HG03175 (cell line): ENCODE measurements at regions not wholly inside any gene's neighbourhood (a gene's known extent, or its start where the extent isn't known, plus 50 kb on each side); places are given as distances from the start of the nearest gene placed in this dataset.

ENCODE experiments used
- ATAC-seq: cut with Tn5 transposase; IDR thresholded peaks from one replicate; pipeline ENCODE4 v1.9.1; 2021; ENCODE audit warnings: mild to moderate bottlenecking, moderate library complexity; ENCODE audit not compliant: unreplicated experiment

DNA sequence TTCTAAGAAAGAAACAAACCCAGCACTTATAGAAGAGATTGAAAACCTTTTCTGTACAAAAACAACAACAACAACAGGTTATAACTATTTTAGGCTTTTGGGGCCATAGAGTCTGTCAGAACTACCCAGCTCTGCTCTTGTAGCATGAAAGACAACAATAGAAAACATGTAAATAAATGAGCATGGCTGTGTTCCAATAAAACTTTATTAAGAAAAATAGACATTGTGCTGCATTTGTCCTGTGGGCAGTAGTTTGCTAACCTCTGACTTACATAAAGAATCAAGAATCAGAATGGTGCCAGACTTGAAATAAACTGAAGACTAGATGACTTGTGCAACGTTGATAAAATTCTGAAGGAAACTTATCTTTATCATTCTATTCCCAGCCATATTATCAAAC lies 617.5 kb downstream of the DIAPH3 start:
- ATAC-seq, result no peak

DNA sequence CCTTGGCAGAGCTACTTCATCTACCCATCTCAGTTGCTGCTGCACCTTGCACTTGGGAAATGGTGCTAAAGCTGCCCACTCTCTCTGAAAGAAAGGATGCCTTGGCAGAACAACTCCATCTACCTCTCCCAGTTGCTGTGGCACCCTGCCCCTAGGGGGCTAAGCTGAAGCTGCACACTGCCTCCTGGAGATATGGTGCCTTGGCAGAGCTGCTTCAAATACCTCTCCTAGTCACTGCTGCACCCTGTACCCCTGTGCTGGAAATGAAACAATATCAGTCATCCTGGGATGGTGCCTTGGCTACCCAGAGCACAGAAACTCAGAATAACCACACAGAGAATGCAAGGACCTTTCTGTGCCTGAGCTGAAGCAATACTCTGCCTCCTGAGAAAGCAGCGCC lies 615.8 kb downstream of the DIAPH3 start:
- ATAC-seq, result no peak

GRCh38 chr13:59562924-59563323 lies 600.8 kb downstream of the DIAPH3 start:
- ATAC-seq, result no peak

- no peak for ATAC-seq
These were observed 597.2 kb downstream of the DIAPH3 start for GRCh38 chr13:59566561-59566960.

DNA sequence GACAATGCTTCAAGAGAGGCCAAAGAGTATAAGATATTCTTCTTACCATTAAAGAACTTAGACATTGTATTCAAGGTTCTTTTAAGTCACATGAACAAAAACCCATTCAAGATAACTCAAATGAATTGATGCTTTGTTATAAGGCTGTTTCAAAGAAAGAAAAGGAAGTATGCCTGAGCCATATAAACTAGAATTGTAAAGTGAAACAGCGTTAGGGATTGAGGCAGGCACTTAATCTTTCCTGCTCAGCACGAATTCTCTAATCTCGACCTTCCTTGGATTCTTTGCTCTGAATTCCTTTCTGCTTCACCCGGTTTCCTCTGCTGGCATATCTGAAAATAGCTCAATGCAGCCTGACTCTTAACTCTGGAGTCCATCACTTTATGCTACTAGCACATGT lies 595.4 kb downstream of the DIAPH3 start:
- no peak for ATAC-seq

GRCh38 chr13:59570204-59570603 lies 593.5 kb downstream of the DIAPH3 start:
- ATAC-seq, result no peak

DNA sequence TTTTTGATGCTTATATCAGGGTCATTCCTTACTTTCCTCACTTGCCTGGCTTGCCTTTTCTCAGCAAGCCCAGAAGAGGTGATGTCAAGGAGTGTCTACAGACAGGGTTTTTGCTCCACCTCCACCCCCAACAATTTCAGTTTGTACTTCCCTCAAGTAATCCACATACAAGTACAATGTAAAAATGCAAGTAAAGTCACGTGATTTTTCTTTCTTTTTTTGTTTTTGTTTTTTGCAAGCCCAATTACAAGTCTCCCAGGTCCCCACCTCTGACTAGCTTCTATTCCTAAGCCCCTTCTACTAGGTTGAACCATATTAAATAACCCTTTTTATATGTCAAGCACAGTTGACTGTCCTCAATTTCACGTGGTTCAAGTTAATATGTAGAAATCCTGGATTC lies 579.6 kb downstream of the DIAPH3 start:
- ATAC-seq, result no peak

DNA sequence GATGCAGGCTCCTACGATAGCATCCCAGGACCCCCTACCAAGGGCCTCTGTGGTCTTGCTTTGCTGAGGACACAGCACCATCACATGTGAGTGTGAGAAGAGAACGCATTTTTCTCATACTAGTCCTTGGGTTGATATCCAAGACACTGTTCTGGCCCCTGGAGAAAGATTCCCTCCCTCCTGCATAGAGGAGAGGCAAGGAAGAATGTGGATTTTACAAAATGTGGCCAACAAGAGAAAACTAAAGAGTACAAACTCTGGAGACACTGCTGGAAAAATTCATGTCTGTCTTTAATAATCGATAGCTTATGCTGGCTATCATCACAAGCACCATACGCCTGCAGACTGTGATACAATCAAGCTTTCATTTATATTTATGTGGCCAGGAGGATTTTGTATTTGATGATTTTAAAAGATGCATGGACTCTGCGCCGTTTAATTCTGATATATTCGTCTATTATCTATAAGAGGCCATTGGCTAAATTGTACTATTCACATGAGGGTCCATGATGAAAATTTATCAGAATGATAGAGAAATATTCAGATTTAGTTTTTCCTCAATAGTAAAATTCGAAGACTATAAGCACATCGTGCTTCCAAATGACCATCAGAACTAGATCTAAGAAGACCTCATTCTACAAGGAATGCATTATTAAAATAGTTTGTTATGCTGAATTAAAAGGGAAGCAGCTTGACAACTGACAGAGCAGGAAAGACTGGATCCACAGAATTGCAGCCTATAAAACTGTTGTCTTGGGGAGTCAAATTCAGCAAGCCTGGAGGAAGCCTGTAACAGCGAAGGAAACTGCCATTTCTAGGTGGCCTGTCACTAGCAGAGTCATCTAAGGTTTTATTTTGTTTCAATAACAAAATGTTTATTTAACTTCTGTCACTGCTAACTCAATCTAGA lies 578.7 kb downstream of the DIAPH3 start:
- ATAC-seq, result no peak

- ATAC-seq, result no peak
These were observed 576.7 kb downstream of the DIAPH3 start for GRCh38 chr13:59587030-59587429.

DNA sequence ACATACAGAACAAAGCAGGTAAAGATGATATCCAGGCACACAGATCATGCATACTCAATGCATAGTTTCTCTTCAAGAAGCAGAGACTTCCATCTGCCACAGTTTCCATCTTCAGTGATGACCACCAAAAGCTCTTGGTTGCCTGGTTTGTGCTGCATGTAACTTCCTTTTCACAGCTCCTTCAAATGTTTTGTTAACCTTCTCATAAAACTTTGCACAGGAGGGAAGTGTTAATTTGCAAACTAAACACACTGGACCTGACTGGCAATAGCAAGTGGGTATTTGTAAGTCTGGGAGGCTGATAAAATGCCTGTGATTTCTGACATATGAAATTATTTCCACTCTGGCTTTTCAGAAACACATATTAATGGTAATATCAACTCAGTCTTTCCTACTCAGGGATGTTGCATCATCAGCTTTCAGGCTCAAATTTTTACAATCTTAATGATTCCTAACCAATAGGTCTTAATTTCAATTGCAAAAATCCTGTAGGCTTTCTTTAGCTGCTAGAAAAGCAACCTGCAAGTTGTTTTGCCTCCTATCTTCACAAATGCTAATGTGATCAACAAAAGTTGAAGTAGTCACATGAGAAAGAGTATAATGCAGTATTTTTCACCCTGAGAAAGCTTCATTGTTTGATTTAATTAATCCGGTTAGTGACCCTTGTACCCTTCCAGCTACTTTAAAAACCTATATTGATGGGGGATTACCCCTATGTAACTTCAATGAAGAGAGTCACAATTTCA lies 575.6 kb downstream of the DIAPH3 start:
- no peak for ATAC-seq

DNA sequence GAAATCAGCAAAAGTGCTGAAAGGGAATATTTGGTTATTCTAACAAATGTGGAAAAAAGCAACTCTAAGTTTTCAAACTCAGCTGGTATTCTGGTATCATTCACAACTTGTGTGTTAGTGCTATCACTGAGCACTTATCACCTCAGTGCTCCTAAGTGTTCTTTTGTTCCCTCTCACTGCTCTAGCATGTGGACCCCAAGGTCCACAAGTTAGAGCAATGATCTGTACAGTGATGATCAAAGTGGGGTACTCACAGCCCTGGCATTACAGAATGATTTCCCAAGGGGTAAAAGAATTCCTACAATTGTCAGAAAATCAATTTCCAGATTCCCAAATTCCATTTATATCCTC lies 575.0 kb downstream of the DIAPH3 start:
- ATAC-seq, result no peak

DNA sequence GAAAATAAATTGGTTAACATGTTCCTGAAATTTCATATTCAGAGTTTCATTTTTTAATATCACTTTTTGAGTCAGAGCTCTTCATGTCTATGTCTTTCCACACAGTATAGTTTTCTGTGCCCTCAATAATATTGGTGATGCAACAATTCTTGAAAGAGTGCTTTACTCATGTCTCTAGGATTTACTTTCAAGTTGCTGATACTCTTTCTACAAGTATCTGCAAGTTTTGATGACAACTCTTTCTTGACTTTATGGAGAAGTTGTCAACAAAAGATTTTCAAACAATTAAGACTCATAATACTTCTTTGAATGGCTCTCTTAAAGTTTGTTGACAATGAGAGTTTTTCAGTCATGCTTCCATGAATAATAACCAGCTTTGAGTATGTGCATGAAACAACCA lies 561.7 kb downstream of the DIAPH3 start:
- no peak for ATAC-seq

- no peak for ATAC-seq
These were observed 560.1 kb downstream of the DIAPH3 start for GRCh38 chr13:59603646-59604045.

DNA sequence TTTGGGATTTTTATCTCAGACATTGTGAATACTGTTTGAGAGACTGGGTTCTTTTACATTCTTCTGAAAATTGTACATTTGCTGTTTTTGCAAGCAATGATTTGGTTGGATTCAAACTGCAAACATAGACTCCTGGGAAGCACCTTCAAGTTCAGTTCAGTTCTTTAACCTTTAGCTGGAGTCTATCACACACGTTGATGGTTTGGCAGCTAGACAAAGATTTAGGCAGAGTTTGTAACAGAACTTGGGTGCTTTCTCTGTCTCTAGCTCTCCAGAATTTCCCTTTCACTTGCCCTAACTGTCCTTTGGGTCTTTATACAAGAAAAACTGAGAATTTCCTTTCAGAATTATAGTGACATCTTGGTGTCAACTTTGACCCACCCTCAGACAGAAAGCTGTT lies 556.6 kb downstream of the DIAPH3 start:
- no peak for ATAC-seq

DNA sequence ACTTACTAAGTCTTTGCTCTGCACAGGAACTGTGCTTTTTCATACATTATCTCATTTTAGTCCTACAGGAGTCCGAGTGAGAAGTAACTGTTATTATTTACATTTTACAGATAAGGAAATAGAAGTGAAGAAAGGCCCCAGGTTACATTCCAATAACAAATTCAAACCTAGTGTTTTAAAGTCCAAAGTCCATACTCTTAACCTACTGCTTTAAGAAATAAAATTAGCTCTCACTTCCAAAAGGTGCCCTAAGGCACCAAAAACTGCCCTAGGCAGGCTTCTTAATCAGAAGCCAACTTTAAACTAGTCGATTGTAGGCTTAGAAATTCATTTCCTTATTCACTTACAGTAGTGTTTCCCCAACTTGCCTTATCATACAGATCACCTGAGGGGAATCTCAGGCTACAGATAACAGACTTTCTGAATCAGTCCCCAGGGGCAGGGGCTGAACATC lies 555.9 kb downstream of the DIAPH3 start:
- no peak for ATAC-seq

DNA sequence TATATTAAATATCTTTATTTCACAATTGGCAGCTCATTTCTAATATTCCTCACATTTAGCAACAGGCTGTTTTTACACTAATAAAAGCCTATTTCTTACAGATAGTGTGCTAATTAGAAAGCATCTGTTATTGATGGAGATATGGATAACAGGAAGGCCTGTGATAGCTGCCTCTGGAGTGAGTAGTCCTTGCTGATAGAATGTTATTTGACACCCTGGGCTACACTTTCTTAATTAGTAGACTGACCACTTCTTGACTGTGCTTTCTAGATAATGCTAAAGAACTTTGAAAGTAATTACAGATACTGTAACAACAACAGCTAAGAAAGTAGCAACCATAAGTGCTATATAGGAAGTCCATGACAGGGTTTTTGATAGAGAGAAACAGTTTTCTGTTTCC lies 554.3 kb downstream of the DIAPH3 start:
- no peak for ATAC-seq
